GM21786 (cell line): ENCODE measurements at regions not wholly inside any gene's neighbourhood (a gene's known extent, or its start where the extent isn't known, plus 50 kb on each side); places are given as distances from the start of the nearest gene placed in this dataset.

ENCODE experiments used
- ATAC-seq: cut with Tn5 transposase; IDR thresholded peaks from one replicate; pipeline ENCODE4 v1.9.1; 2021; ENCODE audit not compliant: unreplicated experiment

DNA sequence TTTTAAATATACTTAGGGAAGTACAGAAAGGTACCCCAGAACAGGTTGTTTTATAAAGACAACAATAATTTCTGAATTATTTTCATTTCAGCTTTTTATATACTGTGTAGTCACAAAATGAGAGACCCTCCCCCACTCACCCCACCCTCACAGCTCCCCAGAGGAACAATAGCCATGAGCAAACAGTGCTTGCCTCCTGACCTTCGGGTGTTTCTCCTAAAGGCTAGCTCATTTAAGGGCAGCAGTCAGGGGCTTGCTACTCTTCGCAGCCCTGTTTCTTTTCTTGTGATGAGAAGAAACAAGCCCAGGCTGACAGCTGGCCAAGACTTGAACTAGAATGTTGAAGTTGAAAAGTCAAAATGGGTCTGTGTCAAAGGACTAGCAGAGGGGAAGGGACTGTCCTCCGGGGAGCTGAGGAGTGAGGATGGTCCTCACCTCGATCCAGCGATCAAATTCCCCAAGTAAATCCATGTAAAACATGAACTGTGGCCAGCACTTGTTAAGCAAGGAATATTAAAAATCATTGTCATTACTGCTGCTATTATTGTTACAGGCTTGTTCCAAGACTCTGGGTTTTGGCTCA is 133.8 kb upstream of the ARHGAP5 start:
- no peak for ATAC-seq

DNA sequence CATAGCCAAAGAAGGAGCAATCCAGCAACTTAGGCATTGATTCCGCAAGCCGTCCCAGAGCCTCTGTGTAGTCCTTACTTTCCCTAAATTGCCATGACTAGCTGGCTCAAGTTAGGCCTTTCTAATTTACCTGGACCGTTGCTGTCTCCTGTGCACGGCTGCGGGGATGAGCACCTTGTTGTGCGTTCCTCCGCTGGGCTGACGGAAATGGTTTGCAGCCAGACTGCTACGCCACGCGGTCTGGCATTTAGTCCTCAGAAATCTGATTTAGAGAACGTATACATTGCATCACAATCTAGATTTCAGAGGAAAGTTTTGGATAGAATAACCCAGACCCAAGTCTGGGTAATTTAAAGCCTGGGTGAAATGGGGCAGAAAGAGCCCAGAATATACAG is 133.2 kb upstream of the ARHGAP5 start:
- ATAC-seq = no peak

DNA sequence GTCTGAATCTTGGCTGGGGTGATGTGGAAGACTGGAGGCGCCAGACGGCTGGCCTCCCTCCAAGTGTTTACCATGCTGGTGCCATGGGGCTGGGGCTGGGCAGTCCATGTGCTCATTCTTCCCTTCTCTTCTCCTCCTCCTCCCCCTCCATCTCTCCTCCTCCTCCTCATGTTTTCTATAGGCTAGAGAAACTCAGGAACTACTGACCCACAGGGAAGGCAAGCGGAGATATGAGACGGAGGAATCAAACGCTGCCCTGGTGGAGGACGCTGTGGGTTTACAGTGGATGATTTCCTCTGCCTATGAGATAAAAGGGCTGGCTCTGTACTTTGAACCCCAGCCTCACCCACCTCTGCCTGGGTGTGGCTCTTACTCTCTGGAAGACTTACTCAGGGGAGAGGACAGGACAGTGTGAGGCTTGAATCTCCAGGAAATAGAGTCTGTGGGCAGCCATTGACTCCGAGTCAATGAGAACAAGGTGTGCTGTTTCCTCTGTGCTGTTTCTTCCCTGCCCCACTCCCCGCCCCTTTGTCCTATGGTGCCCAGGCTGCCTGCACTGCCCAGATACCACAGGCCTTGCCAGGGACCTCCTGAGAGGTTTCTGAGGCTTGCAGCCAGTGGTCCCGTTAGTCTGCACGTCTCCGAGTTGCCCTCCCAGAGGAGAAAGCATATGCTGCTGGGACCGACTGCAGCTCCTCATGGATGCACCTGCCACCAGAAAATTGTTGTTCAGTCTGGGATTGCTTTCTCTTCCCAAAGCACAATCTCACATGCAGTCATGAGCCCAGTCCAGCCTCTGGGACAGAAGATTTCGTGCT is 132.6 kb upstream of the ARHGAP5 start:
- no peak for ATAC-seq

DNA sequence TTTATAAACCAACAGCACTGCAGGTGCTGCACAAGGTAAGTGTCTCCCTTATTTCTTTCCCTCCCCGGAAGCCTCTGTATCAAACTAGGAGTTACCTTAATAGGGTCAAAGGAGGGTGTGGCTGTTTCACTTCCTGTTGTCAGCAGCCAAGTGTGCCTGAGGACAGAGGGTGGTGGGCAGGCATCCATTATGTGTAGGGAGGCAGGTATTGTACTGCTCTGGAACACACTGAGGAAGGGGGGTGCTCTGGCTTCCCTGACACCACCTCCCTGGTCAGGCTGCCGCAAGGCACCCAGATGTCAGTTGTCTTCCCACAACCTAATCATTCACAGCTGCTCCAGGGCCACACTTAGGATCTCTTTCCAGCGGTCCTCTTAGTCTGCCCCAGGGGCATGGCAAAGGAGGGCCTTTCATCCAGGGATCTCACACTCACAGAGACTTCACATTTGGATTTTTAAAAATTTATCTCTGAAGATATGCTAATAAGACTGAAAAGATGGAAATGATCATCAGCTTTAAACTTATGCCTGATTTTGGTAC is 132.0 kb upstream of the ARHGAP5 start:
- ATAC-seq = peak; percentile 86

DNA sequence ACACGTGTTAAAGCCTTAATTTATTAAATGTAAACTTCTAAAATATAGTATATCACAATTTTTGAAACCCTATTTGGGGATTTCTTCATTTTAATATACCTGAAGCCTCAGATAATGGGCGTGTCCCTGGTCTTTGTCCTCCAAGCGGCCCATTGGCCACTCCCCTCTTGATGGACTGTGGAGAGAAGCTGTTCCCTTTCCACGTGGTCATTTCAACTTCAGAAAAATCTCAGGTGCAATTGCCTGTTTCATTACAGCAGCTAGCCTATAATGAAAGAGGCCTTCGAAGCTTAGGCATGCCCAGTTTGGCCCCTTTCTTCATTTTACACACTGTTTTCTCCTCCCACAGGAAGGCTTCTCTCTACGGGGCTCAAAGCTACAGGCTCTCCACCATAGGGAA is 131.4 kb upstream of the ARHGAP5 start:
- no peak for ATAC-seq

DNA sequence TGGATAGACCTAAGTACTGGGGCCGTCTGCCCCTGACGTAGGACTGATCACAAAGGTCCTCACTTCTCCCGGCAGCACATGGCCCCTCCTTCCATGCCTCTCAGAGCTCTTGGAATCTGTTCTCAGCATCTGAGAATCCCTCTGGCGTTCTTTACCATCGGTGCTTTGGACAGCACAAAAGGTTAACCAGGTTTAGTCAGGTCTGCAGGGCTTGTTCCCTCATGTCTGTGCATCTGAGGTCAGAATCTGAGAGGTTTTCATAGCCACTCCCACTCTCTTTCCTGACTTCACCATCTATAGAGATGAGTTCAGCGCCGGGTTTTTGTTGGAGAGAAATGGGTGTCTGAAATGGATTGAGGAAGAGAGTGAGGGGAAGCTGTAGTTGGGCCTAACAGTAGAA is 130.0 kb upstream of the ARHGAP5 start:
- ATAC-seq = no peak

DNA sequence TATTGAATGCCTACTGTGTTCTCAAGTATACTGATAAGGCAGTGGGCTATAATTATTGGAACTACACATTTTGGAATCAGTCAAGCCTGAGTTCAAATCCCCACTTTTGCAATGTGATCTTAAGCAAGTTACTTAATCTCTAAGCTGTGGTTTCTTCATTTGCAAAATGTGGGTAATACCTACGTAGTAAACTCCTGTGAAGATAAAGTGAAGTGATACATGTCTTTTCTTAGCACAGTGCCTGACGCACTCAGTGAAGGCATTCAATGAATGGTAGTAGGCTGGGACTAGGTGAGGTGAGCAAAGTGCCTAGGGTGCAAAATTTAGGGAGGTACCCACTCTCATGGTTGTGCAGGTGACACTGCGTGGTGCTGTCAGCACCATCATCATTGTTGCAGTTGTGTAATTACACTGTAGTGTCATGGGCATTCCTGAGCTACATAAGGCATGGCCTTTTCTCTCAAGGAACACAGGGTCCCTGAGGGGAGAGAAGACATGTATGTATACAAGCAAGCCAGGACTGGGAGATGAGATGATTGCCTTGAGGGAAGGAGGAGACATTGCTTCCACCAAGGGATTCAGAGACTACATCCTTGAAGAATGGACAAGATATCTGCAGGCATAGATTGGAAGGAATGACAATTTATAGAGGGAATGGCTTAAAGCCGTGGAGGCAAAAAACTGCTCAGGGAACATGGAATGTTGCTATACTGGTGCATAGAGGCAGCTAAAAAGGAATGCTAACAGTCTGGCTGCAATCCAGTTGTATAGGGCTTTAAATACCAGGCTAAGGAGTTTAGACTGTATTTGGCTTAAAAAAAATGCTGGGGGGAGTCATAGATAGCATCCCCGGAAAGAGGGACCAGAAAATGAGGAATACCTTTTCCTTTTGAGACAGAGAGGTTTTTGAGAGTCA is 129.2 kb upstream of the ARHGAP5 start:
- ATAC-seq = no peak

DNA sequence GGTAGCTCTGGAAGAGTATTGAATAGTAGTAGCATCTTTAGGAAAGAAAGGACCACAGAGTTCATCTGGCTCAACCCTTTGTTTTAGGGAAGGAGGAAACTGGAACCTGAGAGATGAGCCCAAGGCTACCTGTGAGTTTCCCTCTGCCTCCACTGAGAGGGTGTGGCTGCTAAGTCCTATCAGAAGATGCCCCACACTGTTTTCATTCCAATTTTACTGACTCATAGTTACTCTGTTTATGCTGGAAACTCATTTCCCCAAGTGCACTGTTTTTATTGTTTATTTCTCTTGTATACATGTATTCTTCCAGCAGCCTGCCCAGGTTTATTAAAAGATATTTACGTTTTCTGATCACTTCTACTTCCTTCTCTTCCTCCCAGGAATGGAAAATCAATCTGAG is 127.4 kb upstream of the ARHGAP5 start:
- ATAC-seq = no peak

DNA sequence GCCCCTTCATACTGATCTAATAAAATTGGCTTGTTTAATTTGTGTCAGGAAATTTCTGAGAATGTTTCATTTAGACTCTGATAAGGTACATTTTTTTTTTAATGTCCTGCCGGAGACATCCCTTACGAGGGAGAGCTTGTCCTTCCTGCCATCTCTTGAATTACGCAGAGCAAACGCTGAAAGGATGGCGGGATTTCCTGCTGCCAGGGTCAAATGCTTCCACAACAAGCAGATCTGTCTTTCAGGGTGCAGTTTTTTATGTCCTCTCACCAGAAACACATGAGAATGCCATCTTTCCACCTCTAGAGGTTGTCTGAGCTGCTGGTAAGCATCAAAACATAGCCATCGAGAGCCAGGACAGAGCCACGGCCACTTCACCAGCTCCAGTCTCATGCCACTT is 126.8 kb upstream of the ARHGAP5 start:
- ATAC-seq = no peak

DNA sequence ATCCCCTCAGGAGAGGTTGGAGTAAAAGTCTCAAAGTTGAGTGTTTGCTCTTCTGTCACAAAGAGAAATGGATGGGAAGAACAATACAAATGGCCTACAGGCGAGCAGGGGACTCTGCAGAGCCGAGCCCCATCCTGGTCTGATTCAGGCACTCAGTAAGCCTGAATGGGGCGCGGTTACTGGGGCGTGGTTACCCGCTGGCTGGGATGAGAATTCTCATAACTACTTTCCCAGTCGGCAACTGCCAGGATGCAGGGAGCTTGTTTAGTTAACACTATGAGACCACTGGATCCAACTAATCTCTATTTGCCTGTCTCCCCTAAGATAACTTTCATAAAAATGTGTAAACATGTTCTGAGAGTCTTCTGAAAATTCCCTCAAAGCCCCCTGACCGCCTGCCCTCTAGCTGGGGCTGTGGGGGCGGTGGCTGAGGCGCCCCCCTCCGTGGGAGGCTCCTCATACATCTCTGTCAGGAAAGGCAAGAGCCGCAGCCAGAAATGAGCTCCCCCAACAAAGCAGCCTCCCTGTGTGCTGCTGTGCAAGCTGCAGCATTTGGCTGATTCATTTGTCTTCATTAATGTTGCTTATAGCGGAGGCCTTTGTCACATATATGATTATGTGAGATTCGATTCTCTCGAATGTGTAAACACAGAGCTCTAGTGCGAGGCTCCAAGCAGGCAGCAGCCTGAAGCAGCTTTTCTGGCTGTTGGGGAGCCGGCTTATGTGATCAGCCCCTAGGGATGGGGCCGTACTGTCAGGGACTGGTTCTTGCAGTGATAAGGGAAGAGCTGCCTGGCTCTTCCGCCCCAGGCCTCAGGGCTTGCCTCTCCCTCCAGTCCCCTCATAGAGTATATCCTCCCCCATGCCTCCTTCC is 126.1 kb upstream of the ARHGAP5 start:
- no peak for ATAC-seq

DNA sequence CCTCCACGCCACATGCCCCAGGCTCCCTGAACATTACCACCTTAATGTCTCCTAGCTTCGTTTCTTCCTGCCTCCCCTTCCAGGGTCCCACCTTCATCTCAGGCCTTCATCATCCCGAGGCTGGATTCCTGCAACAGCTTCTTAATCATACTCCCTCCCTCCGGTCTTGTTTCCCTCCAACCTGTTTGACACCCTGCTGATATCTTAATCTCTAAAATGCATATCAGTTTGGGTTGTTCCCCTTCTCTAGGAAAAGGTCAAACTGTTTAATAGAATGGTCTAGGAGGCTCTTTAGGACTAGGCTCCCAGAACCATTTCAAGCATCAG is 125.5 kb upstream of the ARHGAP5 start:
- no peak for ATAC-seq

DNA sequence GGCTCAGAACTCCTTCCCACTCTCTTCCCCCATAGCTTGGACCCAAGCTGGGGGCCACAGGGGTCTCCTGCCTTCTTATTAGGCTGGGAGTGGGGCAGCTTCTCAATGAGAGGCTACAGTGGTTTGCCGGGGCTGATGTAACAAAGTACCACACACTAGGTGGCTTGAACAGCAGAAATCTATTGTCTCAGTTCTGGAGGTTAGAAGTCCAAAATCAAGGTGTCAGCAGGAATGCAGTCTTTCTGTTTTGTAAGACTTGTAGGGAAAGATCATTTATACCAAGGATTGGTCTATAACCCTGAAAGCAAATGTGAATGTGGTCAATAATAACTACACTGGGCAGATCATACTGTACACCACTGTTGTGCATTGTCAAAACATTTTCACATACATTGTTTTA is 124.5 kb upstream of the ARHGAP5 start:
- ATAC-seq = no peak

DNA sequence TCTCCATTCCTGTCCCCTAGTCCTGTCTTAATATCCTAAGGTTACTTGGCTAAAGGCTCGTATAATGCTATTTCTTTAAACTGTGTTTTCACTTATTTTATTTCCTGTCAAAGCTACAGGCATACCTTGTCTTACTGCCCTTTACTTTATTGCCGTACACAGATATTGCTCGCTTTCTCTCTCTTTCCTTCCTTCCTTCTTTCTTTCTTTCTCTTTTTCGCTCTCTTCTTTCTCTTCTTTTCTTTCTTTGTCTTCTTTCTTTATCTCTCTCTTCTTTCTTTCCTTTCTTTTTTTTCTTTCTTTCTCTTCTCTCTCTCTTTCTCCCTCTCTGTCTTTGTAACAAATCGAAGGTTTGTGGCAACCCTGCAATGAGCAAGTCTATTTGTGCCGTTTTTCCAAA is 123.9 kb upstream of the ARHGAP5 start:
- ATAC-seq = no peak

DNA sequence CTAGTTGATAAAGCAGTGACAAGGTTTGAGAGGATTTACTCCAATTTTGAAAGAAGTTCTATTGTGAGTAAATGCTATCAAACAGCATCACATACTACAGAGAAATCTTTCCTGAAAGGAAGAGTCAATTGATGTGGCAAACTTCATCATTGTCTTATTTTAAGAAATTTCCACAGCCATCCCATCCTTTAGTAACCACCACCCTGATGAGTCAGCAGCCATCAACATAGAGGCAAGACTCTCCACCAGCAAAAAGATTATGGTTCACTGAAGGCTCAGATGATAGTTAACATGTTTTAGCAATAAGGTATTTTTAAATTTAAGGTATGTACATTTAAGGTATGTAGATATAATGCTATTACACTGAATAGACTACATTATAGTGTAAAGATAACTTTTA is 122.1 kb upstream of the ARHGAP5 start:
- ATAC-seq = no peak

DNA sequence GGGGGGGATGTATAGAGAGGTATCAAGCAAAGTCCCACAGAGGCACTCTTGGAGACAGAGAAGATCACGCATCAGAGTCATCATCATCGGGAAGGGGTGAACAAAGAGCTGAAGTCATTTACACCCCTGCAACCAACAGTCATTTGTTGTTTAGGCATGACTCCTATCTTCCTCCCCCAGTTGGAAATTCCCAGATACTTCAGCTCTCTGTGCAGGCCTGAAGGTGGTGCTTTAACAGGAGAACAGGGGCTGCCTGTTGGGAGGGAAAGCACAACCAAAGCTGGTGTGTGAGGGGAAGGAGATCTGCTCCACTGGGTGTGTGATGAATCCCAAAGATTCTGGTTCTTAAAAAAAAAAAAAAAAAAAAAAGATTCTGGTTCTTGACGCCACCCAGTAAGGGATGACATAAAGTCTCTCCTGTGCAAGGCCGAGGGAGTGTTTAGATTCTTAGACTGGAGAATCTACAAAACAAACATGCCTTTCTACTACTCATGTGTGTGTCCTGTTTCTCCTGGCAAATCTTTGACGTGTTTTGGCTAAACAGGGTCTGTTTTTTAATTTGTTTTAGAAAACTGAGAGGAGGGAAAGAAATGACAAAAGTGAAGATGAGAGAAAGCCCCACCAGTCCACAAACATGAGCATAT is 121.0 kb upstream of the ARHGAP5 start:
- no peak for ATAC-seq

DNA sequence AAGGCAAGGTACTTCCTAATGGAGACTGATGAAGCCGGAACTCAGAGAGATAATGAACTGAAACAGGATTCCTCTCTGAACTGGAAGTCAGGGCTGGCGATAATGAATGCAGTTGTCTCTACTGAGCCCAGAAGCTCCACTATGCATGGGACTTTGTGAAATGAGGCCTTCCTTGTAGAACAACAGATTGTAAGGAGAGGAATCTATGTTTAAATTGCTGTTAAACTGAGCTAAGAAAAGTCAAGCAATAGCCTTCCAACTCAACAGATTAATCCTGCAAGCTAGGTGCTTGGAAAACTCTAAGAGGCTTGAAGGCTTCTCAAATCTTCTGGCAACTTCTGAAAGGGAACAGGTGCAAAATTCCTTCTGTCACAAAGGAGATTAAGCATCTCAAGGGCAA is 119.5 kb upstream of the ARHGAP5 start:
- no peak for ATAC-seq

DNA sequence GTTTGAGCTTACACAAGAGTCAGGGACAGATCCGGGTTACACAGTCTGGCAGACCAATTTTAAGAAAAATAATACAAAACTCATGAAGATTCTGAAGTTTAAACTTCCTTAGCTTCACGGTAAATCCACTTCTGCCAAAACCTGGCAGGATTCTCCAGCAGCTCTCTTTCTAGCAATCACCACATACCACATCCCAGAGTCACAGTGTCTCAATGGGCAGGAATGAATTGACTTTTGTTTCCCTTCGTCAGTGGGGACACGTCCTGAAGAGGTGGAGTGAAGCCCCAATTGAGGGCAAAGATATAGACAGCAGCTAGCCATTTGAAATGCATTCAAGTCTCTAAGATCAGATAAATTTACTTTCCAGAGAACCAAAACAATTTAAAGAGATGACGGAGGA is 117.1 kb upstream of the ARHGAP5 start:
- no peak for ATAC-seq

DNA sequence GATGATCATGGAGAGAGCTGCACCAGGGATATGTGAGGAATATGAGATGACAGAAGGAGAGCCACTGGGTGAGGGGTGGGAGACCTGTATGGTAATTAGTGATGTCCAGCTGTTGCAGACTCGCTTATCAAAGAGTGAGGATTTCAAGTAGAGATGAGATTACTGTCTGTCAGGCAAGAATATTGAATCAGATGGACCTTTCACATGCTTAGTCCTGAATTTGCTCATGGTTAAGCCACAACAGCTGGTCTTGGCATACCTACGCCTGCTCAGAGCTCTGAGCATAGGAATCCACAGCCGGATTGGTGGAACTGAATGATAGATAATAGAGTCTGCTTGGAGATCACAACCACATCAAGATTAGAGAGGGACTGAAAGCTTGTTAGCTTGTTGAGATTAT is 115.2 kb upstream of the ARHGAP5 start:
- no peak for ATAC-seq

DNA sequence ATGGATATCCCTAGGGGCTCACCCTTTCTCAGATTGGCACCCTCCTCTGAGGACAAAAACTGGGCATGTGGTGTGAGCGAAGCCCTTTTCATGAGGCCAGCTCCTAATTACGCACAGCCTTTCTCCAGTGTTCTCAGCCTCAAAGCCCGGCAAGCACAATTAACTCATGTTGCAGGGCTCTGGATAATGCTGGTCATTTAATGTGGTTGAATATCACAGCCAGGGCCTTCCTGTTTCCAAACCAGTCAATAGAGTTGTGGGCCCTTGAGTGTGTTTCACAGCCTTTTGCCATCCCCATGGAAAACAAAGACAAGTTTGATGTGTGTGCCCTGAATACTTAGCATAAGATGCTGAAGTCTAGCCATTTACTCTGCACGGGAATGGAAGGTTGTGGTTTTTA is 114.2 kb upstream of the ARHGAP5 start:
- ATAC-seq = no peak

DNA sequence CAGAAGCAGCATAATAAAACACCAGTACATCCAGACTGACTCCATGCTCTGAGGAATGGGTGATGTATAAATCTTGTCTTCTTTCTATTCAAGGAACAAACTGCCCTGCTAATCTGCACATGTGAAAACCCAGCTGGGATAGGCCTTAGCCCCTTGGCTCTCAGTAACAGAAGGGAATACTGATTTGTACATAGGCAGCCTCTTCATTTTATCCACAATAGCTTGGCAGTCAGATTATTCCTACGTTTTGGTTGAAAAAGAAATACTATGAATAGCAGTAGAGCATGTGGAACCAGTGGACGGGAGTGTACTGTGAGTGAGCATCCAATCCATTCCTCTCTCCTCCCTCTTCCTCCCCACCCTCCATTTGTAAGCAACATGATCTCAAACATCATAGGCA is 113.5 kb upstream of the ARHGAP5 start:
- ATAC-seq = no peak
